C4-2B (cell line): ENCODE measurements at regions not wholly inside any gene's neighbourhood (a gene's known extent, or its start where the extent isn't known, plus 50 kb on each side); places are given as distances from the start of the nearest gene placed in this dataset.

Experiments
- ZFX ChIP-seq: fragments of 450-650 bp; IDR thresholded peaks from 2 replicates; pipeline ENCODE4 v1.6.1; 2017
- TF ChIP-seq, protein P1 (sequence below): fragments of 450-650 bp; conservative IDR thresholded peaks from 2 replicates; pipeline ENCODE4 v1.5.1; 2017; ENCODE audit warnings: mild to moderate bottlenecking

DNA sequence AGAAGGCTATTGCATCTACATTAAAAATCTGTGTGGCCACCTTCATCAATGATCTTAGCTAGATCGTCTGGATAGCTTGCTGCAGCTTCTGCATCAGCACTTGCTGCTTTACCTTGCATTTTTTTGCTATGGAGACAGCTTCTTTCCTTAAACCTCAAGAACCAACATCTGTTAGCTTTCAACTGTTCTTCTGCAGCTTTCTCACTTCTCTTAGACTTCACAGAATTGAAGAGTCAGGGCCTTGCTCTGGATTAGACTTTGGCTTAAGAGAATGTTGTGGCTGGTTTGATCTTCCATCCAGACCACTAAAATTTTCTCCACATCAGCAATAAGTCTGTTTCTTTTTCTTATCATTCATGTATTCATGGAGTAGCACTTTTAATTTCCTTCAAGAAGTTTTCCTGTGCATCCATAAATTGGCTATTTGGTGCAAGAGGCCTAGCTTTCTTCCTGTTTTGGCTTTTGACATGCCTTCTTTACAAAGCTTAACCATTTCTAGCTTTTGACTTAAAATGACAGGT lies 54.4 kb upstream of the MAP4K4 start:
- TF ChIP-seq, protein P1, sequence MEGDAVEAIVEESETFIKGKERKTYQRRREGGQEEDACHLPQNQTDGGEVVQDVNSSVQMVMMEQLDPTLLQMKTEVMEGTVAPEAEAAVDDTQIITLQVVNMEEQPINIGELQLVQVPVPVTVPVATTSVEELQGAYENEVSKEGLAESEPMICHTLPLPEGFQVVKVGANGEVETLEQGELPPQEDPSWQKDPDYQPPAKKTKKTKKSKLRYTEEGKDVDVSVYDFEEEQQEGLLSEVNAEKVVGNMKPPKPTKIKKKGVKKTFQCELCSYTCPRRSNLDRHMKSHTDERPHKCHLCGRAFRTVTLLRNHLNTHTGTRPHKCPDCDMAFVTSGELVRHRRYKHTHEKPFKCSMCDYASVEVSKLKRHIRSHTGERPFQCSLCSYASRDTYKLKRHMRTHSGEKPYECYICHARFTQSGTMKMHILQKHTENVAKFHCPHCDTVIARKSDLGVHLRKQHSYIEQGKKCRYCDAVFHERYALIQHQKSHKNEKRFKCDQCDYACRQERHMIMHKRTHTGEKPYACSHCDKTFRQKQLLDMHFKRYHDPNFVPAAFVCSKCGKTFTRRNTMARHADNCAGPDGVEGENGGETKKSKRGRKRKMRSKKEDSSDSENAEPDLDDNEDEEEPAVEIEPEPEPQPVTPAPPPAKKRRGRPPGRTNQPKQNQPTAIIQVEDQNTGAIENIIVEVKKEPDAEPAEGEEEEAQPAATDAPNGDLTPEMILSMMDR, result no peak
- no peak for TF ChIP-seq ZFX
